MM.1S (cell line): ENCODE measurements at regions not wholly inside any gene's neighbourhood (a gene's known extent, or its start where the extent isn't known, plus 50 kb on each side); places are given as distances from the start of the nearest gene placed in this dataset.

Experiments used
- EZH2 ChIP-seq: fragments of 300-600 bp; sonication (generic); optimal IDR thresholded peaks from 2 replicates; pipeline ENCODE3; 2017; ENCODE audit warnings: low read depth, mild to moderate bottlenecking, antibody characterized with exemption, low read length, mixed read lengths
- EZH2phosphoT487 ChIP-seq: fragments of 300-600 bp; sonication (generic); IDR thresholded peaks from 2 replicates; pipeline ENCODE4 v1.6.1; 2018; ENCODE audit warnings: antibody characterized with exemption, low read length
- TF ChIP-seq, protein P1 (sequence below): fragments of 300-600 bp; sonication (generic); IDR thresholded peaks from 2 replicates; pipeline ENCODE4 v1.5.1; 2016; ENCODE audit warnings: antibody characterized with exemption, low read length, mixed read lengths

DNA sequence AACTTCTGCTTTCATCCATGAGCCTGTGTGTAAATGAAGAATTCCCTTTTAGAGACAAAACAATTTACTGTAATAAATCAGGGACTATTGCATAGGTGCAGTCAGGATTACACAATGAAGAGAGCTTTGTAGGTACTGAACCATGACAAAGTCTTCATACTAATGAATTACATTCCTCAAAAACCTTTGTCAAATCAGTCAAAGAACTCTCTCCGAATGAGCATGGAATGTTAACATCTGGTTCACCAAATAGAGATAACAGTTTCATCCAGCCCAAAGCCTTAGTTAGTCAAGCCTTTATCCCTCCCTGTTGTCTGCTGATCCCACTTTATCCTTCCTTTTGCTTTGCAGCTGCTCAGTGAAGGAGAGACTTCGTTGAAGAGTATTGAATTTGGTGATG is 62.9 kb upstream of the DMRTA1 start:
- TF ChIP-seq, protein P1, sequence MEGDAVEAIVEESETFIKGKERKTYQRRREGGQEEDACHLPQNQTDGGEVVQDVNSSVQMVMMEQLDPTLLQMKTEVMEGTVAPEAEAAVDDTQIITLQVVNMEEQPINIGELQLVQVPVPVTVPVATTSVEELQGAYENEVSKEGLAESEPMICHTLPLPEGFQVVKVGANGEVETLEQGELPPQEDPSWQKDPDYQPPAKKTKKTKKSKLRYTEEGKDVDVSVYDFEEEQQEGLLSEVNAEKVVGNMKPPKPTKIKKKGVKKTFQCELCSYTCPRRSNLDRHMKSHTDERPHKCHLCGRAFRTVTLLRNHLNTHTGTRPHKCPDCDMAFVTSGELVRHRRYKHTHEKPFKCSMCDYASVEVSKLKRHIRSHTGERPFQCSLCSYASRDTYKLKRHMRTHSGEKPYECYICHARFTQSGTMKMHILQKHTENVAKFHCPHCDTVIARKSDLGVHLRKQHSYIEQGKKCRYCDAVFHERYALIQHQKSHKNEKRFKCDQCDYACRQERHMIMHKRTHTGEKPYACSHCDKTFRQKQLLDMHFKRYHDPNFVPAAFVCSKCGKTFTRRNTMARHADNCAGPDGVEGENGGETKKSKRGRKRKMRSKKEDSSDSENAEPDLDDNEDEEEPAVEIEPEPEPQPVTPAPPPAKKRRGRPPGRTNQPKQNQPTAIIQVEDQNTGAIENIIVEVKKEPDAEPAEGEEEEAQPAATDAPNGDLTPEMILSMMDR = no peak
- TF ChIP-seq EZH2phosphoT487 (no peak), EZH2 (no peak)
